ENCODE measurements at regions not wholly inside any gene's neighbourhood (a gene's known extent, or its start where the extent isn't known, plus 50 kb on each side); places are given as distances from the start of the nearest gene placed in this dataset.

DNA sequence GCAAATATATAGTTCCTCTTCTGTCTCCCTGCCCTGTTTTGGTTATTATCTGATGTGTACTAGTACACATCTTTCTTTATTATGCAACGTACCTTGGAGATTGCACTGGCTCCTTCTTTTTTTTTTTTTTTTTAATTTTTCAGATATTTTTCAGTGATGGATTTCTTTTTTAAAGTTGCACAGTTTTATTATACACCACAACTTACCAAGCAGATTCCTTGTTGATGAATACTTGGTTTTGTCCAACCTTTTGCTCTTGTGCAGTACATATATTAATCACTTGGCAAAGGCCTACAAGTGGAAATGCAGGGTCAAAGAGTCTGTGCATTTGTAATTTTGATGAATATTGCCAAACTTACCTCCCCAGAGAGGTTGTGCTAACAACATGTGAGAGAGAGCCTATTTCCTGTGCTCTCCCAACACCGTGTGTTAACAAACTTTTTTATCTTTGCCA, 50.1 kb upstream of the RNF24 start:
- peaks cover 3% of the 10 kb centered on the region for H3K4me1 Mint-ChIP-seq
- POLR2A ChIA-PET = no interaction called here
- H3K4me2 ChIP-seq (replicated peaks; ENCODE audit: low read depth, low read length, poor library complexity, severe bottlenecking) = no peak overlapping the region
- no peak overlapping the region for H2AFZ ChIP-seq (ENCODE audit: insufficient read depth, low read depth, low read length, poor library complexity, severe bottlenecking)
- H3K27me3 ChIP-seq (replicated peaks in 1 of 4; ENCODE audit: control extremely low read depth in 1 of 4, control insufficient read depth in 3 of 4, insufficient read depth in 4 of 4, low read length in 3 of 4) = peaks cover 0 to 3% (median 0%) of the 10 kb centered on the region in 4 experiments
- TF ChIP-seq, protein P1, sequence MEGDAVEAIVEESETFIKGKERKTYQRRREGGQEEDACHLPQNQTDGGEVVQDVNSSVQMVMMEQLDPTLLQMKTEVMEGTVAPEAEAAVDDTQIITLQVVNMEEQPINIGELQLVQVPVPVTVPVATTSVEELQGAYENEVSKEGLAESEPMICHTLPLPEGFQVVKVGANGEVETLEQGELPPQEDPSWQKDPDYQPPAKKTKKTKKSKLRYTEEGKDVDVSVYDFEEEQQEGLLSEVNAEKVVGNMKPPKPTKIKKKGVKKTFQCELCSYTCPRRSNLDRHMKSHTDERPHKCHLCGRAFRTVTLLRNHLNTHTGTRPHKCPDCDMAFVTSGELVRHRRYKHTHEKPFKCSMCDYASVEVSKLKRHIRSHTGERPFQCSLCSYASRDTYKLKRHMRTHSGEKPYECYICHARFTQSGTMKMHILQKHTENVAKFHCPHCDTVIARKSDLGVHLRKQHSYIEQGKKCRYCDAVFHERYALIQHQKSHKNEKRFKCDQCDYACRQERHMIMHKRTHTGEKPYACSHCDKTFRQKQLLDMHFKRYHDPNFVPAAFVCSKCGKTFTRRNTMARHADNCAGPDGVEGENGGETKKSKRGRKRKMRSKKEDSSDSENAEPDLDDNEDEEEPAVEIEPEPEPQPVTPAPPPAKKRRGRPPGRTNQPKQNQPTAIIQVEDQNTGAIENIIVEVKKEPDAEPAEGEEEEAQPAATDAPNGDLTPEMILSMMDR (IDR thresholded peaks at IDR 0.05) = no peak
- no peak for TF ChIP-seq EZH2 (IDR thresholded peaks at IDR 0.05; ENCODE audit: borderline replicate concordance, insufficient read depth, low read depth, low read length, poor library complexity, severe bottlenecking)
- H3K9ac ChIP-seq (ENCODE audit: low read length) = no peak overlapping the region
- no CpG with 5 or more reads among the region's 2 CpGs for WGBS (ENCODE audit: insufficient coverage)
- intact Hi-C loops (cut with micrococcal nuclease) = no loop called here
- no peak overlapping the region for H3K27ac ChIP-seq (ENCODE audit: low read length in 2 of 2)
- CTCF ChIA-PET = interaction anchor here (1.5 to 1.9 kb wide), 2 partner anchors 19 to 20 kb away, joined by 4 to 5 read pairs; no protein-coding TSS in a partner anchor
- no peaks in the 10 kb centered on the region for H3K4me1 ChIP-seq (ENCODE audit: control insufficient read depth in 2 of 2, insufficient read depth in 2 of 2, low read length in 2 of 2)
- H3K9me3 ChIP-seq (ENCODE audit: control extremely low read depth in 1 of 3, control insufficient read depth in 2 of 3, insufficient read depth in 1 of 3, low read length in 2 of 3) = peaks cover 0 to 4% (median 0%) of the 10 kb centered on the region in 3 donors
- H3K36me3 ChIP-seq (replicated peaks in 1 of 2; ENCODE audit: control extremely low read depth in 1 of 2, control insufficient read depth in 1 of 2, extremely low read depth in 1 of 2, insufficient read depth in 2 of 2, low read length in 1 of 2) = no peaks in the 10 kb centered on the region
- no peak overlapping the region for H3K4me3 ChIP-seq (ENCODE audit: control extremely low read depth in 1 of 5, extremely low read depth in 1 of 5, insufficient read depth in 1 of 5, low read depth in 2 of 5, low read length in 4 of 5)
- H3K9me3 Mint-ChIP-seq (ENCODE audit: insufficient read depth) = no peaks in the 10 kb centered on the region
- H3K4me3 Mint-ChIP-seq = no peak overlapping the region
- no peaks in the 10 kb centered on the region for H3K79me2 ChIP-seq (ENCODE audit: control insufficient read depth, insufficient read depth, low read length)
- DNase-seq (no peak), ATAC-seq (ENCODE audit: low read depth) (no peak)
- H3K27ac Mint-ChIP-seq = no peak overlapping the region
- no peaks in the 10 kb centered on the region for H4K20me1 ChIP-seq (ENCODE audit: control insufficient read depth, insufficient read depth, low read length, poor library complexity, severe bottlenecking)
- H3K27me3 Mint-ChIP-seq = no peaks in the 10 kb centered on the region

Data from B cell (primary cell).